GM19043 (cell line): ENCODE measurements at regions not wholly inside any gene's neighbourhood (a gene's known extent, or its start where the extent isn't known, plus 50 kb on each side); places are given as distances from the start of the nearest gene placed in this dataset.
"Not testable (repeated sequence)": the region's sequence is repeated elsewhere in the genome, so short reads cannot be mapped to it uniquely, and the experiment has no call there.

Experiments used
- ATAC-seq: cut with Tn5 transposase; IDR thresholded peaks from one replicate; pipeline ENCODE4 v1.9.1; 2021; ENCODE audit warnings: low read depth; ENCODE audit not compliant: unreplicated experiment

DNA sequence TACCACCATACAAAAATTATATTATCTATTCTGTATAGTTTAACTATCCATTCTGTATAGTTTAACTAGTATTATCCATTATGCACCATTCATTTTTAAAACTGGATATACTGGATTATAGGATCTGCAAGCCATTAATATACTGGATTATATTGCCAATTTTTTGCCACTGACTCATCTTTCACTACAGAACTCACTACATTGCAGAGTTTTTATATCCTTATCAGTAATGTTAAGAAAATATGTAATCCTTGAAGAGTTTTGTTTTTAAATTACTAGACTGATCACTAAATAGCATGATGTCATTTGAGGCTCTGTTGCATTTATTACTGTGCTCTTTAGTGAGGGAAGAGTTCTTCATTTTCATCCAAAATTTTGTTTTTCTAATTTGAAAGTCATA lies 109.8 kb upstream of the SNX2 start:
- ATAC-seq = no peak

DNA sequence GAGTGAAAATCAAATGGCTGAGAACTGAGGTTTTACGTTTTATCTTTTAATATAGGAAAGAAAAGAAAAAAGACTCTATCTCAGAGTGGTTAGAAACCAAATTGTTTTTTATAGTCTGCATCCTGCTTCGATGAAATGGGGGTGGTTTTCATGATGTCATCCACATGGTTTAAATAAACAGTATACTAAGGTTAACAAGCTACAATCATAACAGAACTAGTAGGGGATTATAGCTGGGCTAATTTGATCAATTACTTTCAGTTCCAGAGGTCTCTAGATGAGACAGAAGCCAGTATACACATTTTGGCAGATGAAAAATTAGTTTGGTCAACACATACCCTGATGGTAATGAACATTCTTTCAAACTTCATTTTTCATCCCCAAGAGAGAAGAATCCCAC lies 106.3 kb upstream of the SNX2 start:
- no peak for ATAC-seq

DNA sequence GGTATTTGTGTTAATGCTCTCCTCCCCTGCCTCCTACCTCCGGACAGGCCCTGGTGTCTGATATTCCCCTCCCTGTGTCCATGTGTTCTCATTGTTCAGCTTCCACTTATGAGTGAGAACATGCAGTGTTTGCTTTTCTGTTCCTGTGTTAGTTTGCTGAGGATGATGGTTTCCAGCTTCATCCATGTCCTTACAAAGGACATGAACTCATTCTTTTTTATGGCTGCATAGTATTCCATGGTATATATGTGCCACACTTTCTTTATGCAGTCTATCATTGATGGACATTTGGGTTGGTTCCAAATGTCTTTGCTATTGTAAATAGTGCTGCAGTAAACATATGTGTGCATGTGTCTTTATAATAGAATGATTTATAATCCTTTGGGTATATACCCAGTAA lies 105.2 kb upstream of the SNX2 start:
- ATAC-seq = not testable (repeated sequence)

DNA sequence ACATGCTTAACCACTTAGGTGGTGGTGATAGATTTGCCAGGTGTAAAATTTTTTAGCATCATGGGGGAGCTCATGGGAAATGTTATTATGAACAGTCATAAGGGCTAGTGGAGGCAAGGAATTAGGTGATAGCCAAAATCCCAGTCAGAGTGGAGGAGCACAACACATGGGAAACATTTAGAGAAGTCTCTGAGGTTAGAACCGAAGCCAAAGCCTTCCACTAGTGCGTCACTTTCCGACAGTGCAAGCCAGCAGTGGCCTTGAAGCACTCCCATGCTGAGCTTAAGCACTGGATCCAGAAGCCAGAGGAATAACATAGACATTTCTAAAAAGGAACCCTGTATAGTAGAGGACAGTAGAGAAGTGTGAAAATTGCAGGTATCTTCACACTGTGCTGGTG lies 101.5 kb upstream of the SNX2 start:
- no peak for ATAC-seq

DNA sequence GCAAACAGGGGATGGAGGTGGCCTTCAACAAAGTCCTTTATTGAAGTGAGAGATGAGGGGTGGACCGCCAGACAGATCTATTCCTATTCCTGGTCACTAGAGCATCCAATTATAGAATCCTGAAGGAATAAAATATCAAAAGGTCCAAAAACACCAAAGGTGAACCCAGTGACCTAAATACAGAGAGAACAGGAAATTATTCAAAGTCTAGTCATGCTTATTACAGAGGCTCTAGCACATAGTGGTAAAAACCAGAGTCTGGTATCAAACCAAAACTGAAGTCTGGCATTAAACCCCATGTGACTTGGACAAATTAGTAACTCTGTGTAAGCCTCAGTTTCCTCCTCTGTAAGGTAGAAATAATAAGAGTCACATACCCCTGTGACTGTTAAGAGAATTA lies 100.5 kb upstream of the SNX2 start:
- no peak for ATAC-seq

DNA sequence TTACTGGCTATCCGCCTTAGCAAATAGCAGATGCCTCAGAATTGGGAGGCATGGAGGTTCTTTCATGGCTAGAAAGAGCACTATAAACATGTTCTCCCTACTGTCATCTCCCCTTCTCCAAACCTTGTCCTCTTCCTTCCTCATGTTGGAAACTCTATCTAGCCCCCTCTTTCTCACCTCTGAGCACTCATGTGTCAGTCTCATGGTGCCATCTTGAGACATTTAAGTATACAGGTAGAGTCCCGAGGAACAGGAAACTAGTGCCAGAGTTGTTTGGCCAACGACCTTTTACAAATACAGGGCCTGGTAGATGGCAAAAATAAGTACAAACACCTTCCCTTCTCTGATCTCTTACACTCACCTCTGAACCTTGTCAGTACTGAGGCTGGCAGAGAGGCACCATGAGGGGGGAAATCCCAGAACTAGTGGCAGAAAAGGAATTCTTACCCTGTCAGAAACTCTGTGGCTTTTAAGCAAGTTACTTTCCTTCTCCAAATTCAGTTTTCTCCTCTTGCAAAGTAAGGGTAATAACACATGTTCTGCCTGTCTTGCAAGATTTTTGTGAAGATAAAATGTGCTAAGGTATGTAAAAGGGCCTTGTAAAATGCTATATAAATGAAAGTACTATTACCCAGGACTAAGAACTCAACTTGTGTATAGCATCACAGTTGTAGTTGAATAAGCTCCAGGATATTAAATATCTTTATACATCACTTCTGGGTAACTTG lies 94.1 kb upstream of the SNX2 start:
- ATAC-seq = no peak

DNA sequence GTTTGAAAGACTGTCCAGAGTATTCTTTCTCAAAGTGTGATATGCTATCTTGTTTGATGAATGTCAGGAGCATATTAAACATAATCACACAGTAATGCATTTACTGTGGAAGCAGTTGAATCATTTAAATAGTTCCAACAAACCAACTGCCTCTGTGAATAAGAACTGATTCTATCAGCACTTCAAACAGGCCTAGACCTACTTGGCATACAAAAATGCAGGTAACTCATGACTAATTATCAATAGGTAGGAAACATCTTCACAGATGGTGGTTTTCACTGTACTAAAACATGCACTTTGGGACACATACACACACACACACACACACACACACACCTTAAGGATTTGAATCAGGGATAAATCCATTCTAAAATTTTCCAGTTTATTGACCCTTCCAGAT lies 91.2 kb upstream of the SNX2 start:
- no peak for ATAC-seq

DNA sequence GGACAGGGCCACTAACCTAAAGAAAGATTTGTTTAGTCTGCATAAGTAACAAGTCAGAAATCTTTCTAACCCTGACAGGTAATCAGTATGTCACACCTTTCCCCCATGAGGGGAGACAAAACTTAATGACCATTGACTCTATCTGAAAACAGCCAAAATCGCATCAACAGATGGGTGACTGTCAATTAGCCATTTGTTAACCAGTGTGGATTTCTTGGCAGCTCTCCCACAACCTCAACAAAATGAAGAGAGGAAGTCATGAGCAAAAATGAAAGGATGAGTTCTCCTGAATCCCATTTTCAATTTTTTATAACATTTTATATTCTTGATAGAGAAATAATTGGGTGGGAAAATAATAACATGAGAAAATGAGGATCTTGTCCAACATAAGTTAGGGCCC lies 84.6 kb upstream of the SNX2 start:
- no peak for ATAC-seq

DNA sequence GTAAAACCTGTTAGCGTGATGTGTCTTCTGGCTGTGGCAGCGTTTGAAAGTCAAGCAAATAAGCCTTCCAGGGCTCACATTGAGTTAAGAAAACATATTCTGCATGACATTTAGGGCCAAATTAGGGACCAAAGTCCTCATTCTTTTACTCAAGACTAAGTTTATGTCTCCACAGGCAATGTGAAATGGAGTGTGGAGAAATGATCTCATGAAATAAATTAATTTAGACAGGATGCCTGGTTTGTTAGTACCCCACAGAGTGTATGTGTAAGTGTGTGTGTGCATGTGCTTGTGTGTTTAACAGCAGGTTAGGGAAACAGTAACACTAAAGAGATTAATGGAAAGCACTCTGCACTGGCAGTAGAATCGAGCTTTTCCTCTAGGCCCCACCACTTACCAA lies 82.9 kb upstream of the SNX2 start:
- ATAC-seq = no peak

DNA sequence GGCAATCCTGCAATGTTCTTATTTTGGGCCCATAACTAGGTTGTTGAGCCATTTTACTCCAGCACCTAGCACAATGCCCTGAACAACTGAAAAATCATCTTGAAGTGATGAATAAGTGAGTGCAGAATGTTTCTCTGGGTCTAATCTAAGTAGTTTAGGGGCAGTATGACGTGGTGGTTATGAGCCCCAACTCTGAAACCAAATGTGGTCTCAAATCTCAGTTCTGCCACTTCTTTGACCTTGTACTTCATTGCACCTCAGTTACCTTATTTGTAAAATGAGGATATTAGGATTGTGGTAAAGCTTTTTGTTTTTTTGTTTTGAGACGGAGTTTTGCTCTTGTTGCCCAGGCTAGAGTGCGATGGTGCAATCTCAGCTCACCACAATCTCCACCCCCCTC lies 80.9 kb upstream of the SNX2 start:
- no peak for ATAC-seq

DNA sequence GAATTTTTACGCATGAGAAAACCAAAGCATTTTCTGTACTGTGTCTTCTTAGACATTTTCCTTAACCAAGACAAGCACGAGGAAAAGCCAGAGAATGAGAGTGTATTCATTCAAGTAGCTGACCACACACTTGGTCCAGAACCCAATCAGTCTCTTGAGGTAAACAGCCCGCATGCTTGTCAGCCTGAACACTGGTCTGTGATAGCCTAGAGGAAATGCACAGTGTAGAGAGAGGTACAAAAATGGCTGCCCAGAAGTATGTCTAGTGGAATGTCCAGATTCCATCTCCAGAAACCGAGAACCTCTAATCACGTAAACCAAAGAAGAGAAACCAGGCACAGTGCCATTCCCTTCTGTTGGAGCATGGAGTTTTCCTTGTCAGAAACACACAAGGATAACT lies 80.0 kb upstream of the SNX2 start:
- no peak for ATAC-seq

DNA sequence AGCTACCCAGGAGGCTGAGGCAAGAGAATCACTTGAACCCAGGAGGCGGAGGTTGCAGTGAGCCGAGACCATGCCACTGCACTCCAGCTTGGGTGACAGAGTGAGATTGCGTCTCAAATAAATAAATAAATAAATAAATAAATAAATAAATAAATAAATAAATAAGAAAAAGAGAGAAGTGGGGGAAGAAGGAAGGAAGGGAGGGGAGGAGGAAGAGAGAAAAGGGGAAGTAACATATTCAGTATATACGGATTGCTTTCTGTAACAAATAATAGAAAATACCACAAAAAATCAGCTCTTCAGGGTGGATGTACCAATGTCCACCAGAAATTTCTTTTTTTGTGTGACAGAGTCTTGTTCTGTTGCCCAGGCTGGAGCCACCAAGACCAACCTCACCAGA lies 78.1 kb upstream of the SNX2 start:
- ATAC-seq = not testable (repeated sequence)

DNA sequence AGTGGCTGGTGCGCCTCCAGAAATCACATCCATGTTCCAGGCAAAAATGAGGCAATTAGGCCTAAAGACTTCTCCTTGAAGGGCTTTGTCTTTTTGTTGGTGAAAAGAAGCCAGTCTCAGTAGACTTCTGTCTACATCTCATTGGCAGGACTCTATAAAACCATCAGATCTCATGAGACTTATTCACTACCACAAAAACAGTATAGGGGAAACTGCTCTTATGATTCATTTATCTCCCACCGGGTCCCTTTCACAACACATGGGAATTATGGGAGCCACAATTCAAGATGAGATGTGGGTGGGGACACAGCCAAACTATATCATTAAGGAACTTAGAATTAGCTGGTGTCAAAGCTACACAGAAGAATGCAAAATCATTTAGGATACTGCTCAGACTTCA lies 77.7 kb upstream of the SNX2 start:
- no peak for ATAC-seq

DNA sequence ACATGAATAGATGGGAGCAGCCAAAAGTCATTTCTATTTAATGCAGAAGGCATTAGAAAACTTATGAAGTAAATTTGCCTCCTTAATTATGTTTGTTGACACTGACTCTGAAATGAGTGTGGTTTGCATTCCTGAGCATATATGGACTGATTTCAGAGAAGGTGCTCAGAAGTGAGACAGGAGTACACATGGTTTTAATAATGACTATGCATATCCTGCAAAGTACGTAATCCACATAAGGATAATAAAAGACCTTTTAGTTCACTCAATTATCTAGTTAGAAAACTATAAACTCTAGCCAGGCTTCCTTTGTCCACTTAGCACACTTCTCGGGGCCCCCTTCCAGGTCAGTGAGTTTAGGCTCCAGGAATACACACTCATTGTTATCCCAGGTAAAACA lies 75.7 kb upstream of the SNX2 start:
- no peak for ATAC-seq

DNA sequence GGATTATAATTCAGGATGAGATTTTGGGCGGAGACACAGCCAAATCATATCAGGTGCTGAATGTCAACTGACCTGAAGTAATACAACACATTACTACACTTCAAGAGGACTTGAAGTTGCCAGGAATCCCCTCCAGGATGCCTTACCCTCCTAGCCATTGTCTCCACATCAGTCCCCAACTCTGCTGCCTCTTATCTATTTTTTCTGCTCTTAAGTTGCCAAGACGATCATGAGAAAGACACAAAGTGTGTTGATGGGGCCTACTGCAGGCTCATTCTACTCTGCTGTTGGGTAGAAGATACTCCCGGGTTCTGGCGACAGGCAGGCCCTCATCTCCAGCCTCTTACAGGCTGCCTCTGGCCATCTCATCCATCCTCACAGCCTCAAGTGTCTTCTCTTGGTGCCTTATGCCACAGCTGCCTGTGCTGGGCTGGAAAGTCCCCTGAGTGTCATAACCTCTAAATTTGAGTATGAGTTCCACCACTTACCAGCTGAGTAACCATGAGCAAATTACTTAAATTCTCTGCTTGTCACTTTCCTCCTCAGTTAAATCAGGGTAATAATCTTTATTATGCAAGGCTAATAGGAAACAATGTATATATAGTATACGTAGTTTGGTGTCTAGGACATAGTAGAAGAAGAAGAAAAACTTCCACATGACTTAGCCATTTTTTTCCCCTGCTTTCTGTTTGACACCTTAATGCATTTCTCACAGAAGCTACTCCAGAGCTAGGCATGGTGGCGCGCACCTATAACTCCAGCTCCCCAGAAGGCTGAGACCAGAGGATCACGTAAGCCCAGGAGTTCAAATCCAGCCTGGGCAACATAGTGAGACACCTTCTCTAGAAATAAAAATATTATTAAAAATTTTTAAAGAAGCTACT lies 73.0 kb upstream of the SNX2 start:
- peak; percentile 97 for ATAC-seq

DNA sequence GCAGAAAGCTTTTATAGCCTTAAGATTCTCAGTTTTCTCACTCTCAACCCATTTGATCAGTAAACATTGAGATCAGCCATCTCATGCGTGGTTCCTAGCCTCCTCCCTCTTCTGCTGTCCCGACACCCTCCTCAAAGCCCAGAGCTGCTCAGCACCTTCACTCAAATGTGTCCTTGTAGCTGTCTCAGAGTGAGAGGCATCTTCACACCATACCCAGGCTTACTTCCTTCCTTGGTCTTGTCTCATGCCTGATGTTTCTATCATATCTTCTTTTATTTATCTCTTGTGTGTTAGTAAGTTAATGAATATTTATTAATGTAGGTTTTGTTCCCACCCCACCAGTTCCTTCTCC lies 72.4 kb upstream of the SNX2 start:
- ATAC-seq = peak; percentile 29

DNA sequence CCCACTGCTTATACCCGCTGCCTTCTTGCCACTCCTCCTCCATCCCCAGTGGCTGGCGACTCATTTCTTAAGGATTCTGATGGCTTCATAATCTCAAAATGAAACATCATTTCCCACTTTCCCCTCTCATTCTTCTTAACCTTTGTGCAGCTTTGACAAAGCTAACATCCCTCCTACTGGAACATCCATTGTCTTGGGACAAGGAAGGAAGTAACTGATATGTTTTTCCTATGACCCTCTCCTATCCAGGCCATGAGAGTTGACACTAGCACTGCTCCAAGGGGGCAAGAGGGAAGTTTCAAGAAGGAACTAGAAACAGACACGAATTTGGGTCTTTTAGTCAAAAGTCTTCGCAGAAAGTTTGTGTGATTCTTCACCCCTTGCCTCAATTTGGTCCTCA lies 71.7 kb upstream of the SNX2 start:
- ATAC-seq = no peak

DNA sequence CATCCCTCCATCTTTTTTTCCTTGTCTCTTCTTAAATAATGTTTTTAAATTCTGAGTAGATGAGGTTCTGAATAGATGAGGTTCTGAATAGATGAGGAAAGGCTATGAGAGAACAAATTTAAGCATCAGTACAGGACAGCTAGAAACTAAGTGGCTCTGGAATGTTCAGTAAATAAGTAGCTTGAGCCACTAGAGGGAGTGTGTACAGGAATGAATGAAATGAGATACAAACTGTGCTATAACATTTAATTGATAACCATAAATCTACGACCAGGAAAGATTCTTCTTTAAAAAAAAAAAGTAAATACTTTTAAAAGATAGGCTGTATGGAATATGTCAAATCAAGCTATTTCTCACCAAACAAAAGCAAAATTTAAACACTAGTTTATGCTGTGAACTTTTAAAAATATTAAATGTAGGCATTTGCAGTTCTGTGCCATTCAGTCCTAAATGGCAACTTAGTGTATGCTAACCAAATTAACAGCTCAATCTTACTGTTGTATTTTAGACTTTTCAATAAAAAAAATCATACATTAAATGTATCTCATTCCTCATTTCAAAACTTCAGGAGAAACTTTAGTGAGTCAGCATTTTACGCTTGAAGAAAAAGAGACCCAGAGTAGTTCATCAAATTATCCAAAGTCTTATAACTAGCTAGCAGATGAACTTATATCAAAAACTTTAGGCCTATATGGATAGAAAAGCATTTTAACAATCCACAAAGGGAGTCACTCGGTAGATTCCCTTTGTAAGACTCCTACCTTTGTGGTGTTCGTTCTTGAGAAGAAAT lies 70.4 kb upstream of the SNX2 start:
- no peak for ATAC-seq

DNA sequence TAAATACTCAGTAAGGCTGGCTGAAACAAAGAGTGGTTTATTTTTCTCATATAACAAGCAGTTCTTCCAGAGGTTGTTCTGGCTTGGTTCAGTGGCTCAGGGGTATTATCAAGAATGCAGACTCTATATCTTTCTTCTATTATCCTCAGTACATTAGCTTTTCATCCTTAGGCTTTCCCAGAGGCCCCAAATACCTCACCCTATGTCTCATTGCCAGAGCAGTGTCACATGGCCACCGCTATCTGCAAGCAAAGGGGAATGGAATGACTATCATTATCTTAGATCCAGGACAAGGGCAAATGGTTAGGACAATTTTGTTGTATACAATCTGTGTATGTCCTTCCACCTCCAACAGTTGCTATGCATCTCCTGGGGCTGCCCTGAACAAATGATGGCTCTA lies 69.0 kb upstream of the SNX2 start:
- ATAC-seq = no peak

DNA sequence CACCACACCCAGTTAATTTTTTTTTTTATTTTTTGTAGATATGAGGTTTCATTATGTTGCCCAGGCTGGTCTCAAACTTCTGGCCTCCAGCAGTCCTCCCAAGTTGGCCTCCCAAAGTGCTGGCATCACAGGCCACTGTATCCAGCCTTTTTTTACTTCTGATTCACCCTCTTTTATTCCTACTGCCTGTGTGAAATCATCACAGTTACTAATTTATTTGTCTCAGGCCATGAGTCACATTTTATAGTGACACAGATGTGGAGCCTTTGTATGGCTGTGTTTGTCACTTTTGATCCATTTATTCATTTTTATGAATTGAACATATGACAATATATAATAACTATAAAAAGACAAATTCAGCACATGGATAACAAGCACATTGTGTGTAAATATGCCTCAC lies 67.1 kb upstream of the SNX2 start:
- ATAC-seq = no peak

DNA sequence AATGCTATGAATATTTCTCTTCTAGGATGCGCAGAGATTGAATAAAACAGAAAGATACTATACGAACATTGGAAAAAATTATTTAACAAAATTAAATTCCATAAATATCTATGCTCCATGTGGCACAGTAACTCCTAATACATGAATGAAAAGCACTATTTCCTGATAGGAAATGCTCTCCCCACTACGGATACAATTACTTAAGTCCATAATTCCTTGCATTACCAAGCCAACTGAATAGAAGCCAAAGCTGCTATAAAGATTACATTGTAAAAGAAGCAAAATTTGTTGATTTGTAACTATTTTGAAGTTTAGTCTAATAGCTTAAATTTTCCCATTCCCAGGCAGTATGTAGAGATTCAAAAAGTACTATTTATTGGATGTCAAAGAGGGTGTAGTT lies 61.8 kb upstream of the SNX2 start:
- no peak for ATAC-seq
